Lower lobe of right lung (tissue), 2 donors: ENCODE measurements at regions not wholly inside any gene's neighbourhood (a gene's known extent, or its start where the extent isn't known, plus 50 kb on each side); places are given as distances from the start of the nearest gene placed in this dataset.

ENCODE experiments used
- ATAC-seq, 2 donors: fragments of 200-7000 bp; cut with Tn5 transposase; one replicate each; pipeline ENCODE4 v1.9.1; 2020 to 2022; ENCODE audit warnings: mild to moderate bottlenecking in 2 of 2, moderate library complexity in 2 of 2
- DNase-seq: peaks from one replicate; pipeline ENCODE4 v3.0.0-alpha.2; 2020
- H3K27ac ChIP-seq: fragments of 200-600 bp; one replicate; pipeline ENCODE4 v1.8.0; 2022
- H3K27me3 ChIP-seq: fragments of 200-600 bp; one replicate; pipeline ENCODE4 v1.8.0; 2022; ENCODE audit warnings: low read depth
- H3K36me3 ChIP-seq: fragments of 200-600 bp; one replicate; pipeline ENCODE4 v1.8.0; 2022; ENCODE audit warnings: mild to moderate bottlenecking
- H3K4me1 ChIP-seq: fragments of 200-600 bp; one replicate; pipeline ENCODE4 v1.8.0; 2022
- H3K4me3 ChIP-seq: fragments of 200-600 bp; one replicate; pipeline ENCODE4 v1.8.0; 2022; ENCODE audit warnings: mild to moderate bottlenecking
- H3K9me3 ChIP-seq: fragments of 200-600 bp; one replicate; pipeline ENCODE4 v1.8.0; 2022
- intact Hi-C: fragments of 100-400 bp; cut with DNase I; formaldehyde crosslinking; loops from one replicate; pipeline ENCODE4 v1.11.0; 2022
- TF ChIP-seq, protein P1 (sequence below): fragments of 200-600 bp; IDR thresholded peaks from one replicate; pipeline ENCODE4 v1.8.0; 2022; ENCODE audit warnings: antibody characterized with exemption, mild to moderate bottlenecking
- donor health status: DM: no; HTN: yes; CAD: no; lungs with severe emphysema.

DNA sequence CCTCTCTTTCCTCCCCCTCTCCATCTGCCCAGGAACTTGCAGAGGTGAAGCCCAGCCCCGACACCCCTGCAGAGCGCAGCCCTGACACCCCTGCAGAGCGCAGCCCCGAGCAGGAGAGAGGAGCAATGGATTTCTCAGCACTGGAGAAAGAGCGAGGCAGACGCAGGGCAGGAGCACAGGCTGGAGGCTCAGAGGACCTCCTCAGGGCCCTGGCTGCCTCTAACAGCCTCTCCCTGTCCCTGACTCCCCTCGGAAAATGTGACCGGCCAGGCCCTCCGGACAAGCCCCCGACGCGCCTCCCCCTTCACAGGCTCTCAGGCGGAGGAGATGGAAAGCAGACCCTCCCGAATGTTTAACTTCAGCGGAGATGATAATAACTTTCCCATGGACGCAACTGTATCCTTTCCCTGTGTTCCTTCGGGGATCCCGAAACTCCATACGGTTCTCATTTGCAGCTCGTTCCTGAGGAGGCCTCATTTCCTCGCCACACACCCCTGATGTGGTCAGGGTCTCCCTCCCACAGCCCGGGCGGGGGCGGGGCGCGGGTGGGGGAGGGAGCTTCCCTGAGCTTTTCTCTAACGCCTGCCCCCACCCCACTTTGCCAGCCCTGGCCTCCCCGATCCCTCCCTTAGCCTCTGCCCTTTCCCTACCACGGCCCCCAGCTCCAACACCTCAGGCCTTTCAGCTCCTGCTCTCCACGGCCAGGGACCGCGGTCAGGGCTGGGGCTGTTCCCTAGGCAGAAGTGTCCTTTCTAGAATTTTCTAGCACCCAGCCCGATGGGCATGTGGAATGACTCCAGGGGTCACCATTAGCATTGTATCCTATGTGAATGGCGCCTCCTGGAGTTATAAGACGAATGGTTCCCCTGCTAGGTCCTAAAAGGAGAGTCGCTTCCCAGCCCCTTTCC, 201.1 kb upstream of the BCOR start:
- ATAC-seq, result no peak
- no peak for DNase-seq
- intact Hi-C loops, result no loop called here
- no peaks in the 10 kb centered on the region for H3K9me3 ChIP-seq
- no peaks in the 10 kb centered on the region for H3K27me3 ChIP-seq
- no peak overlapping the region for H3K4me3 ChIP-seq
- H3K4me1 ChIP-seq, result no peaks in the 10 kb centered on the region
- H3K27ac ChIP-seq, result no peak overlapping the region
- TF ChIP-seq, protein P1, sequence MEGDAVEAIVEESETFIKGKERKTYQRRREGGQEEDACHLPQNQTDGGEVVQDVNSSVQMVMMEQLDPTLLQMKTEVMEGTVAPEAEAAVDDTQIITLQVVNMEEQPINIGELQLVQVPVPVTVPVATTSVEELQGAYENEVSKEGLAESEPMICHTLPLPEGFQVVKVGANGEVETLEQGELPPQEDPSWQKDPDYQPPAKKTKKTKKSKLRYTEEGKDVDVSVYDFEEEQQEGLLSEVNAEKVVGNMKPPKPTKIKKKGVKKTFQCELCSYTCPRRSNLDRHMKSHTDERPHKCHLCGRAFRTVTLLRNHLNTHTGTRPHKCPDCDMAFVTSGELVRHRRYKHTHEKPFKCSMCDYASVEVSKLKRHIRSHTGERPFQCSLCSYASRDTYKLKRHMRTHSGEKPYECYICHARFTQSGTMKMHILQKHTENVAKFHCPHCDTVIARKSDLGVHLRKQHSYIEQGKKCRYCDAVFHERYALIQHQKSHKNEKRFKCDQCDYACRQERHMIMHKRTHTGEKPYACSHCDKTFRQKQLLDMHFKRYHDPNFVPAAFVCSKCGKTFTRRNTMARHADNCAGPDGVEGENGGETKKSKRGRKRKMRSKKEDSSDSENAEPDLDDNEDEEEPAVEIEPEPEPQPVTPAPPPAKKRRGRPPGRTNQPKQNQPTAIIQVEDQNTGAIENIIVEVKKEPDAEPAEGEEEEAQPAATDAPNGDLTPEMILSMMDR, result no peak
- no peaks in the 10 kb centered on the region for H3K36me3 ChIP-seq

DNA sequence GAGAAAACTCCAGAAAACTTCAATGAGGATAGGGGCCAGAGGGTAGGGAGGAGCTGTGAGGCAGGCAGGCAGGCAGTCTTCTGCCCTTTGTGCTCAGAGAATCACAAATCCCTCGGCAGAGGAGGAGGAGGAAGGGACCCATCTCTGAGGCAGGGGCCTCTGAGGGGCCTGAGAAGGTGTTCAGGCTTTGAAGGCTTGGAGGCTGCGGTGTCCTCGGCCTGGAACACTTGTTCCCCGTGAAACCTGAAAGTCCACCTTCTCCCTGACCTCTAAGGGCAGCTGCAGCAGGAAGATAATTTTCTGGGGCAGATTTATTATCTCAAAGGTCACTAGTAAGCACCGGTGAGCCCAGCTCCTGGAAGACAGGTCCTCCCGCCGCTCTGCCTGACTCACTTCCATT, 200.3 kb upstream of the BCOR start:
- no peaks in the 10 kb centered on the region for H3K36me3 ChIP-seq
- no peak for ATAC-seq
- no peak for DNase-seq
- no peaks in the 10 kb centered on the region for H3K4me1 ChIP-seq
- intact Hi-C loops, result no loop called here
- H3K4me3 ChIP-seq, result no peak overlapping the region
- H3K27ac ChIP-seq, result no peak overlapping the region
- H3K27me3 ChIP-seq, result no peaks in the 10 kb centered on the region
- TF ChIP-seq, protein P1, result no peak
- H3K9me3 ChIP-seq, result no peaks in the 10 kb centered on the region

DNA sequence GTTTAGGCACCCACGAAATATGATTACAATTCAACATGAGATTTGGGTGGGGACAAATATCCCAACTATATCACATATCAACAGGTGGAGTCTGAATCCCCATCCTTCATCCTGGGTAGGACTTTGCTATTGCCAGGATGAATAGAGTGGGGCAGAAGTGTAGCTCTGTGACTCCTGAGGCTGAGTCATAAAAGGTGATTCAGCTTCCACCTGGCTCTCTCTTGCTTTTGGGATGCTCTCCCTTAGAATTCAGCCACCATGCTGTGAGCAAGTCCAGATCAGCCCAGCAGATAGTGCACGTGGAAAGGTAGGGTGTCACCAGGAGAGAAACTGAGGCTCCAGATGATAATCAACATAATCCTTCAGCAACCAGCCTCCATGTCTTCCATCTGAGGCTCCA, 193.8 kb upstream of the BCOR start:
- no peaks in the 10 kb centered on the region for H3K4me1 ChIP-seq
- no peaks in the 10 kb centered on the region for H3K9me3 ChIP-seq
- H3K27me3 ChIP-seq, result no peaks in the 10 kb centered on the region
- TF ChIP-seq, protein P1, result no peak
- H3K27ac ChIP-seq, result no peak overlapping the region
- DNase-seq (no peak), ATAC-seq (no peak)
- H3K4me3 ChIP-seq, result no peak overlapping the region
- H3K36me3 ChIP-seq, result no peaks in the 10 kb centered on the region
- intact Hi-C loops, result no loop called here

DNA sequence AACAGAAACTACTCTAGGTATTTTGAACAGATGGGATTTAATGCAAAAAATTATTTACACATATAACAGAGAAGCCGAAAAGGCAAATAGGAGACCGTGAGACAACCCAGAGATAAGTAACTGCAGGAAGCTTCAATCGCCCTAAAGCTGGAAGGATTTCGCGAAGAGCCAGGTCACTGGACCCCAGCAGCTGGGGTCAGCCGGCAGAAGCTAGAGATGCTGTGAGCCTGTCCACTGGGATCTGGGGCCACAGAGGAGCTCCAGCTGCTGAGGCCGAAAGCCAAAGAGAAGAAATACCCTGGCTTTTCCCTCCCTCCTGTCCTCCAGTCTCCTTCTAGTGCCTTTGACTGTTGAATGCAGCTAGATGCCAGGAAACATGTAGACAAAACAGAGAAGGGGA, 192.8 kb upstream of the BCOR start:
- no peak for ATAC-seq
- no peaks in the 10 kb centered on the region for H3K9me3 ChIP-seq
- H3K4me3 ChIP-seq, result no peak overlapping the region
- H3K27ac ChIP-seq, result no peak overlapping the region
- DNase-seq, result no peak
- intact Hi-C loops, result no loop called here
- H3K27me3 ChIP-seq, result no peaks in the 10 kb centered on the region
- H3K4me1 ChIP-seq, result no peaks in the 10 kb centered on the region
- TF ChIP-seq, protein P1, result no peak
- no peaks in the 10 kb centered on the region for H3K36me3 ChIP-seq

DNA sequence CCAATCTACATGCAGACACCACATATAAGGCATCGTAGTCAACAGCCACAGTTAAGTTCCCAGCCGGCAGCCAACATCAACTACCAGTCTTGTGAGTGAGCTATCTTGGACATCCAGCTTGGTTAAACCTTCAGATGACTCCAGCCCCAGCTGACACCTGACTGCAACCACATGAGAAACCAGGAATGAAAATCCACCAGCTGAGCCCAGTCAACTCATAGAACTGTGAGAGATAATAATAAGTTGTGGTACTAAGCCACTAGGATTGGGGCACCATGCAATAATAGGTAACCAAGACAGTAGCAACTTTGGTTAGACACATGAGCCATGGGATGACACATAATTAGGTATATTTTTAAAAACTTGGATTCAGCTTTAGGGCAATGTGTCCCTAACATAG, 188.1 kb upstream of the BCOR start:
- H3K9me3 ChIP-seq, result no peaks in the 10 kb centered on the region
- TF ChIP-seq, protein P1, result no peak
- intact Hi-C loops, result no loop called here
- no peaks in the 10 kb centered on the region for H3K36me3 ChIP-seq
- H3K4me1 ChIP-seq, result no peaks in the 10 kb centered on the region
- no peak overlapping the region for H3K27ac ChIP-seq
- DNase-seq (no peak), ATAC-seq (no peak)
- no peak overlapping the region for H3K4me3 ChIP-seq
- H3K27me3 ChIP-seq, result no peaks in the 10 kb centered on the region
